PC-3 (cell line): ENCODE measurements at regions not wholly inside any gene's neighbourhood (a gene's known extent, or its start where the extent isn't known, plus 50 kb on each side); places are given as distances from the start of the nearest gene placed in this dataset.

ENCODE experiments used
- CTCF ChIP-seq: fragments of 300-600 bp; sonication (generic); conservative IDR thresholded peaks from 2 replicates; pipeline ENCODE4 v1.5.1; 2017; ENCODE audit warnings: antibody characterized with exemption, low read depth, mild to moderate bottlenecking, low read length
- EZH2 ChIP-seq: fragments of 300-600 bp; sonication (generic); IDR thresholded peaks from one replicate; pipeline ENCODE4 v1.6.1; 2017; ENCODE audit warnings: antibody characterized with exemption, mild to moderate bottlenecking, low read length; ENCODE audit not compliant: unreplicated experiment

GRCh38 chr7:13826752-13827151 is 162.7 kb downstream of the ETV1 start:
- no peak for TF ChIP-seq CTCF
- TF ChIP-seq EZH2, result no peak
